IMR-90 (cell line): ENCODE measurements at regions not wholly inside any gene's neighbourhood (a gene's known extent, or its start where the extent isn't known, plus 50 kb on each side); places are given as distances from the start of the nearest gene placed in this dataset.

Source experiments
- ATAC-seq: fragments of 200-7000 bp; cut with Tn5 transposase; 2 replicates; pipeline ENCODE4 v1.9.1; 2020; ENCODE audit warnings: low read depth, mild to moderate bottlenecking, moderate library complexity
- BruUV-seq: library from RNA; stranded (reverse); fragments of 400-500 nt; replicated peaks from 2 replicates; lab custom pipeline; 2021; lab: Mats Ljungman, UMichigan
- CTCF ChIA-PET: fragments of 300-600 bp; formaldehyde crosslinking; extraction: SDS; loops from one replicate; lab custom pipeline; 2021; ENCODE audit warnings: antibody characterized with exemption; lab: Yijun Ruan, JAX
- POLR2A ChIA-PET: fragments of 300-600 bp; sonication (Branson Sonifier 250); formaldehyde crosslinking; loops from one replicate; lab custom pipeline; 2022; ENCODE audit warnings: antibody characterized with exemption; ENCODE audit not compliant: unreplicated experiment; lab: Charles Lee
- DNase-seq: peaks from one replicate; pipeline ENCODE4 v3.0.0; 2013
- H2AFZ ChIP-seq: replicated peaks from 2 replicates; pipeline ENCODE3; 2013; ENCODE audit warnings: low read length, mild to moderate bottlenecking; ENCODE audit not compliant: poor library complexity
- H2AK5ac ChIP-seq: 2 replicates; pipeline ENCODE4 v1.6.1; 2013; ENCODE audit warnings: low read depth, low read length, inconsistent platforms
- H2AK9ac ChIP-seq: replicated peaks from 2 replicates; pipeline ENCODE3; 2013; ENCODE audit warnings: mild to moderate bottlenecking, low read depth, low read length, moderate library complexity; ENCODE audit not compliant: poor library complexity
- H2BK120ac ChIP-seq: 2 replicates; pipeline ENCODE4 v1.6.1; 2013; ENCODE audit warnings: low read depth, low read length, inconsistent platforms
- H2BK15ac ChIP-seq: 3 replicates; pipeline ENCODE4 v1.6.1; 2013; ENCODE audit warnings: low read depth, low read length, inconsistent platforms
- H2BK20ac ChIP-seq: 2 replicates; pipeline ENCODE4 v1.6.1; 2013; ENCODE audit warnings: low read depth, mild to moderate bottlenecking, inconsistent platforms, low read length, moderate library complexity
- H2BK5ac ChIP-seq: 2 replicates; pipeline ENCODE4 v1.6.1; 2013; ENCODE audit warnings: mild to moderate bottlenecking, low read depth, low read length, inconsistent platforms; ENCODE audit not compliant: poor library complexity, severe bottlenecking
- H3K14ac ChIP-seq: replicated peaks from 2 replicates; pipeline ENCODE4 v1.6.1; 2013; ENCODE audit warnings: low read depth, low read length, inconsistent platforms
- H3K18ac ChIP-seq: 2 replicates; pipeline ENCODE4 v1.6.1; 2013; ENCODE audit warnings: low read depth, low read length, control low read depth
- H3K23ac ChIP-seq: 2 replicates; pipeline ENCODE4 v1.6.1; 2013; ENCODE audit warnings: low read depth, low read length, inconsistent platforms
- H3K27ac ChIP-seq: 2 replicates; pipeline ENCODE4 v1.5.1; 2013; ENCODE audit warnings: mild to moderate bottlenecking, control low read depth, low read length; ENCODE audit not compliant: insufficient read depth
- H3K27me3 ChIP-seq: 2 replicates; pipeline ENCODE4 v1.6.1; 2013; ENCODE audit warnings: low read length; ENCODE audit not compliant: control insufficient read depth, insufficient read depth
- H3K36me3 ChIP-seq: 2 replicates; pipeline ENCODE4 v1.6.1; 2013; ENCODE audit warnings: low read length, mixed read lengths; ENCODE audit not compliant: control insufficient read depth, insufficient read depth
- H3K4ac ChIP-seq: 2 replicates; pipeline ENCODE4 v1.6.1; 2013; ENCODE audit warnings: low read depth, low read length, inconsistent platforms
- H3K4me1 ChIP-seq: 2 replicates; pipeline ENCODE4 v1.6.1; 2013; ENCODE audit warnings: low read length, mixed read lengths; ENCODE audit not compliant: control insufficient read depth, insufficient read depth
- H3K4me2 ChIP-seq: 2 replicates; pipeline ENCODE4 v1.6.1; 2013; ENCODE audit warnings: low read depth, mild to moderate bottlenecking, control low read depth, low read length, moderate library complexity
- H3K4me3 ChIP-seq: 2 replicates; pipeline ENCODE4 v1.5.1; 2013; ENCODE audit warnings: low read depth, mild to moderate bottlenecking, control low read depth, low read length, moderate library complexity; ENCODE audit not compliant: insufficient read depth
- H3K56ac ChIP-seq: 2 replicates; pipeline ENCODE4 v1.6.1; 2013; ENCODE audit warnings: low read length, inconsistent platforms; ENCODE audit not compliant: insufficient read depth; ENCODE audit errors: extremely low read depth
- H3K79me1 ChIP-seq, 2 experiments: 2 replicates each; pipeline ENCODE4 v1.6.1; 2013; ENCODE audit warnings: low read length in 2 of 2, inconsistent platforms in 1 of 2, low read depth in 1 of 2
- H3K9ac ChIP-seq: 2 replicates; pipeline ENCODE4 v1.6.1; 2013; ENCODE audit warnings: low read depth, low read length, control low read depth
- H3K9me1 ChIP-seq: 2 replicates; pipeline ENCODE4 v1.6.1; 2013; ENCODE audit warnings: low read length, inconsistent platforms; ENCODE audit not compliant: insufficient read depth
- H3K9me3 ChIP-seq: 2 replicates; pipeline ENCODE4 v1.6.1; 2013; ENCODE audit warnings: low read length; ENCODE audit not compliant: control insufficient read depth, insufficient read depth
- H4K20me1 ChIP-seq: 2 replicates; pipeline ENCODE4 v1.6.1; 2013; ENCODE audit warnings: low read length, inconsistent platforms; ENCODE audit not compliant: insufficient read depth
- H4K5ac ChIP-seq: 2 replicates; pipeline ENCODE4 v1.6.1; 2013; ENCODE audit warnings: mild to moderate bottlenecking, low read depth, low read length, control low read depth
- H4K8ac ChIP-seq, 2 experiments: 2 replicates each; pipeline ENCODE4 v1.6.1; 2013; ENCODE audit warnings: low read depth in 2 of 2, low read length in 2 of 2, control low read depth in 1 of 2, inconsistent platforms in 1 of 2
- H4K91ac ChIP-seq: 2 replicates; pipeline ENCODE4 v1.6.1; 2013; ENCODE audit warnings: low read depth, low read length, inconsistent platforms; ENCODE audit not compliant: insufficient read depth
- CHD1 ChIP-seq: IDR thresholded peaks from 2 replicates; pipeline ENCODE4 v1.6.1; 2012; ENCODE audit warnings: low read depth, low read length, improper control_type of control experiment
- CTCF ChIP-seq: conservative IDR thresholded peaks from 2 replicates; pipeline ENCODE4 v1.5.1; 2012; ENCODE audit warnings: mild to moderate bottlenecking, low read depth, low read length, improper control_type of control experiment
- MAFK ChIP-seq: IDR thresholded peaks from 2 replicates; pipeline ENCODE4 v1.6.1; 2012; ENCODE audit warnings: low read depth, low read length, improper control_type of control experiment
- MAZ ChIP-seq: IDR thresholded peaks from 2 replicates; pipeline ENCODE4 v1.6.1; 2012; ENCODE audit warnings: low read depth, mild to moderate bottlenecking, low read length, improper control_type of control experiment, moderate library complexity, borderline replicate concordance
- POLR2A ChIP-seq: IDR thresholded peaks from 2 replicates; pipeline ENCODE4 v1.6.1; 2012; ENCODE audit warnings: mild to moderate bottlenecking, low read depth, low read length
- RAD21 ChIP-seq: IDR thresholded peaks from 2 replicates; pipeline ENCODE4 v1.6.1; 2012; ENCODE audit warnings: low read length, improper control_type of control experiment
- RFX5 ChIP-seq: IDR thresholded peaks from 2 replicates; pipeline ENCODE4 v1.8.0; 2012; ENCODE audit warnings: low read depth, mild to moderate bottlenecking, low read length, moderate library complexity
- SMC3 ChIP-seq: fragments of 150-350 bp; IDR thresholded peaks from 2 replicates; pipeline ENCODE4 v1.6.1; 2016; ENCODE audit warnings: low read depth, mild to moderate bottlenecking, antibody characterized with exemption, low read length, moderate library complexity
- WGBS, 2 experiments: methylation state at CpG; one replicate each; pipeline versions ENCODE4 v1.1.5 to v1.1.7; 2013; ENCODE audit warnings: missing lambda C conversion rate in 2 of 2; ENCODE audit not compliant: insufficient read length in 1 of 2; ENCODE audit errors: extremely low coverage in 2 of 2; 5-methylcytosine and 5-hydroxymethylcytosine counted together
- dilution Hi-C: fragments of 300-500 bp; cut with HindIII; formaldehyde crosslinking; loops from one replicate; pipeline ENCODE4 v1.14.3; 2018; ENCODE audit warnings: low sequenced_read_pairs; ENCODE audit not compliant: unreplicated experiment
- in situ Hi-C: fragments of 300-500 bp; cut with MboI; formaldehyde crosslinking; loops from 3 replicates; pipeline ENCODE4 v1.14.3; 2019; ENCODE audit warnings: low sequenced_read_pairs, inconsistent platforms, mixed read lengths
- intact Hi-C: fragments of 100-400 bp; cut with micrococcal nuclease; formaldehyde crosslinking; loops from 2 replicates; pipeline ENCODE4 v1.10.0; 2022

GRCh38 chr10:123570051-123570897, 95.9 kb upstream of the GPR26 start:
- Histone ChIP-seq H3K27me3 (no peaks in the 10 kb centered on the region), H4K20me1 (no peaks in the 10 kb centered on the region), H3K4me3 (no peak overlapping the region), H3K27ac (no peak overlapping the region), H2AK5ac (no peak overlapping the region), H3K4ac (no peak overlapping the region), H3K4me1 (no peaks in the 10 kb centered on the region), H3K9ac (no peak overlapping the region), H3K36me3 (no peaks in the 10 kb centered on the region), H4K8ac (no peak overlapping the region), H2BK120ac (no peak overlapping the region), H3K23ac (no peak overlapping the region), H2BK5ac (no peak overlapping the region), H3K9me1 (no peaks in the 10 kb centered on the region), H2BK20ac (no peak overlapping the region), H3K14ac (no peak overlapping the region), H3K4me2 (no peak overlapping the region), H3K9me3 (peaks cover 18% of the 10 kb centered on the region), H3K18ac (no peak overlapping the region), H2AK9ac (no peak overlapping the region), H2BK15ac (no peak overlapping the region), H3K56ac (no peak overlapping the region), H3K79me1 (no peaks in the 10 kb centered on the region), H4K5ac (no peak overlapping the region), H2AFZ (no peak overlapping the region), H4K91ac (no peak overlapping the region)
- ATAC-seq: no peak
- POLR2A ChIA-PET: no interaction called here
- BruUV-seq: no TSS peak
- intact Hi-C loops: no loop called here
- dilution Hi-C loops: no loop called here
- TF ChIP-seq POLR2A: no peak
- no peak for TF ChIP-seq CTCF
- no peak for TF ChIP-seq MAZ
- TF ChIP-seq MAFK: no peak
- no peak for TF ChIP-seq RFX5
- no peak for TF ChIP-seq RAD21
- TF ChIP-seq CHD1: no peak
- no peak for TF ChIP-seq SMC3
- WGBS, 2 experiments: 41% methylated on average over 7 of the region's 20 CpGs; no CpG with 5 or more reads in 1 of the 2 experiments
- CTCF ChIA-PET: no interaction called here
- in situ Hi-C loops: loop anchor here (25.0 kb wide), 1 partner anchor 908 kb away; a partner anchor contains a TSS
- no peak for DNase-seq
